GM19239 (cell line): ENCODE measurements at regions not wholly inside any gene's neighbourhood (a gene's known extent, or its start where the extent isn't known, plus 50 kb on each side); places are given as distances from the start of the nearest gene placed in this dataset.
"Not testable (repeated sequence)": the region's sequence is repeated elsewhere in the genome, so short reads cannot be mapped to it uniquely, and the experiment has no call there.

Experiments
- DNase-seq: peaks from one replicate; pipeline ENCODE4 v3.0.0; 2011; ENCODE audit warnings: low spot score; ENCODE audit not compliant: insufficient read length
- FAIRE-seq: peaks from 2 replicates; lab custom pipeline; 2011; peaks lifted over from hg19 to GRCh38; lab: Jason Lieb, UNC

DNA sequence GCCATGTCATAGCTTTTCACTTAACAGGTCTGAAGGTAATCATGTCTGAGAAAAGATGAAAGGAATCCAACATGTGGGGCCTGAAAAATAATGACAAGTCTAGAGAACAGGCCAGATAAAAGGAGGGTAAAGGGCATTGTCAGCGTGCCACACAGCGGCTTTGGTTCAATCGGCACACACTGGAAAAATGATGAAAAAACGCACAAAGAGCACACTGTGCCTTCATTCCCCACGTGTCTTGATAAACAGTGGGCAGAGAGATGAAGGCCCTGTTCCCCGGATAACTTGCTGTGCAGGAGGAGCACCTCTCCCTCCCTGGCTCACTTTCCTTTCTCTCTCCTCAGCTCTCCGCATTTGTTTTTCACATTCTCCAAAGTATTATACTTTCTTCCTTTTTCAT lies 766.3 kb downstream of the TDRD15 start:
- FAIRE-seq = no peak
- DNase-seq = no peak

DNA sequence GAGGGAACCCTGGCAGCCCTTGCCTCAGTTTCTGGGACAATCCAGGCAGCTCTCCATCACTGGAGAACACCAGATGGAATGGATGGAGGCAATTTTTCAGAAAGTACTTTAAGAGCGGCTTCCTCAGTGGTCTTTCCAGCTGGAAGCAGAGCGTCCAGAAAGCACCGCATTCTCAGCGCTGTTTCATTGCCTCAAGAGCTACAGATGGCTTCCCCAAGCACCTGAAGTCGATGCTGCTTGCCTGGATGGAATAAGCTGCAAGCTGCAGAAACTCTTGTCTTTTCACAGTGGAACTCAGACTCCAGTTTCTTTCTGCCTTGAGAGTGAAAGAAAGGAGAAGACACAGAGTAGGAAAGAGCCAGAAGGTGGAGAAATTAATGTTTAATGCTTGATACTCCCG lies 766.9 kb downstream of the TDRD15 start:
- no peak for FAIRE-seq
- DNase-seq = no peak

DNA sequence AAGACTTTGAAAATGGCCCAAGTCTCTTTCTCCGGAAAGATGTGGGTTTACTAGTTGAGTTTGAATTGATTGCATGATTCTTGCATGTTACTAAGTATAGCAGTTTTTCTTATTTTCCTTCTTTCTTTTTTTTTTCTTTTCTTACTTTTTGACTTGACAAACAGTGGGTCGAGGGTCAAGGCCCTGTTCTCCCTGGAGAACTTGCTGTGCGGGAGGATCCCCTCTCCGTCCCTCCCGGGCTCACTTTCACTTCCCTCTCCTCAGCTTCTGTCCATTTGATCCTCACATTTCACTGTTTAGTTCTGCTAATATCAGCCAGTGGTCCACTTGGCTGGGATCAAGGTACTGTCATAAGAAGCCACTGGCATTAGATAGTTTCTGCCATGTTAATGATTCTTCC lies 767.4 kb downstream of the TDRD15 start:
- FAIRE-seq = no peak
- DNase-seq = no peak

DNA sequence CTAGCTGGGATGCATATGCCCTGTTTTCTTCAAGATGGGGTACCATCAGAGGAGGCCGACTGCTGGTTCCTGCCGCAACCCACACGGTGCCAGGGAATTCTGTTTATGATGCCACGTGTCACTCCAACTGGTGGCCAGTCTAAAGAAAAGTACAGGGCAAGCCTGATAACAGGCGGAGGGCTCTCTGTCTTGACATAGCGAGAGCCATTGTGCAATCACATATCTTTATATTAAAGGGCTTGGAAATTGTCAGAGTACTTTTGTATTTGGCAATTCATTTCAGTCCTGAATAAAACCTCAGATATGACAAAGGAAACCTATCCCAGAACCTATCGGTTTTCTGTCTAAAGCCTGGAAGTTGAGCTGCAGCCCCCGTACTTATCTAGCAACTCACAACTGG lies 768.4 kb downstream of the TDRD15 start:
- FAIRE-seq = no peak
- DNase-seq = no peak

DNA sequence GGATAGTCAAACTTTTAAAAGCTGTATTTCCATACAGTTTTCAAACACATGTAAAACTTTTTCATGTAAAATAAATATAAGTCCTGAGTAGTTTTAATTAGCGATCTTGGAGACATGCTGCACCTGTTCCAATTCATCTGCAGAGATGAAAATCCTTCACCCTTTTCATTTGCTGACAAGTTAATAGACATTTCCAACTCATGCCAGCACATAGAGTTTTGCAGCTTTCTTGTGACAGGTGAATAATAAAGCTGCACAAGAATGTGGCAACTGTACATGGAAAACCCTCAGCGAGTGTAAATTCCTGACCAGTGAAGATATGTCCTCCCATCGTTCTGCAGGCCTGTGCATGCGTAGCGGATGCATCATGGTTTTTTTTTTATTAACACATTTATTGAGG lies 771.4 kb downstream of the TDRD15 start:
- no peak for DNase-seq
- FAIRE-seq = no peak

DNA sequence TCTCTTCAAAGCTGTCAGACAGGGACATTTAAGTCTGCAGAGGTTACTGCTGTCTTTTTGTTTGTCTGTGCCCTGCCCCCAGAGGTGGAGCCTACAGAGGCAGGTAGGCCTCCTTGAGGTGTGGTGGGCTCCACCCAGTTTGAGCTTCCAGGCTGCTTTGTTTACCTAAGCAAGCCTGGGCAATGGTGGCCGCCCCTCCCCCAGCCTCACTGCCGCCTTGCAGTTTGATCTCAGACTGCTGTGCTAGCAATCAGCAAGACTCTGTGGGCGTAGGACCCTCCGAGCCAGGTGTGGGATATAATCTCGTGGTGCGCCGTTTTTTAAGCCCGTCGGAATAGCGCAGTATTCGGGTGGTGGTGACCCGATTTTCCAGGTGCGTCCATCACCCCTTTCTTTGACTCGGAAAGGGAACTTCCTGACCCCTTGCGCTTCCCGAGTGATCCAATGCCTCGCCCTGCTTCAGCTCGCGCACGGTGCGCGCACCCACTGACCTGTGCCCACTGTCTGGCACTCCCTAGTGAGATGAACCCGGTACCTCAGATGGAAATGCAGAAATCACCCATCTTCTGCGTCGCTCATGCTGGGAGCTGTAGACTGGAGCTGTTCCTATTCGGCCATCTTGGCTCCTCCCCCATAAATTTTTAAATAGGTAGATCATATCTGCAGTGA lies 785.1 kb downstream of the TDRD15 start:
- not testable (repeated sequence) for FAIRE-seq, DNase-seq

DNA sequence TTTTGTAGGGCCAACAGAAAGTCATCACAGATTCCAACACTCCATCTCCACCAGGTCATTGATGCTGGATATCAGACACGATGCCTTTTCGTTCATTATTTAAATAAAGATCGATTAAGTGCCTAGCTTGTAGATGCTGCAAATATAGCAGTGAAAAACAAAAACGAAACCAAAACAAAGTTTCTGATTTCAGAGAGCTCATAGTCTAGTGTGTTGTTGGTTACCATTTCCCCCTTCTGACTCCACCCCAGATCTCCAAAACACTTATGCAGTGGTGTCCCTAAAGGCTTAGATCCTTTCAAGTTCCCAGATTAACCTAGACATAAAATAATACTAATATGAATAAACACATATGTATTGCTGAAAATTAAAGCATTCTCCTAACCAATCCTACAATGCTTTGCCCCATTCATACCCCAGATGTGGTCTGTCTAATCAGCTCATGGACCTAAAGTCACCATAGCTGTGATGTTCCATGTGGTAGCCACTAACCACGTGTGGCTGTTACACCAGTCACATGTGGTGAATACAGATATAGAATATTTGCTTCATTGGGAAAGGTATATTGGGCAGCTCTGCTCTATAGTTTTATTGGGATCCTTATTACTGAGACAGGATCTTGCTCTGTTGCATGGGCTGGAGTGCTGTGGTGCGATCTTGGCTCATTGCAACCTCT lies 787.2 kb downstream of the TDRD15 start:
- DNase-seq (no peak), FAIRE-seq (no peak)

DNA sequence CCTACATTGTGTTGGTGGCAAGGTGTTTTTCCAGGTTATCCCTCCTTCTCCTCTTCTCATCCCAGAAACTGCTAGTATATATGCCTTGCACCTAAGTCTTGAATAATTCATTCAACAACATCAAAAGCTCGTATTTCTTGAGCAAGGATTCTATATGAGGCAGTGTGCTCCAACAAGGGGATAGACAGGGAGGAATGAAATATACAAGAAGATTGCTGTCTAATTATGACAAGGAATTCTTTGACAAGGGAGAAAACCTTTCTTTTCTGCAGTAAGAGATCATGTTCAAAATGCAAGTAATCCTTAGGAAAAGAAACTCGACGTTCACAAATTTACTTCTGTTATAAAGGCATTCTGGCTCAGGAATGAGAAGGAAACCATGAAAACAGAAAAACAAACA lies 788.6 kb downstream of the TDRD15 start:
- DNase-seq = no peak
- no peak for FAIRE-seq

DNA sequence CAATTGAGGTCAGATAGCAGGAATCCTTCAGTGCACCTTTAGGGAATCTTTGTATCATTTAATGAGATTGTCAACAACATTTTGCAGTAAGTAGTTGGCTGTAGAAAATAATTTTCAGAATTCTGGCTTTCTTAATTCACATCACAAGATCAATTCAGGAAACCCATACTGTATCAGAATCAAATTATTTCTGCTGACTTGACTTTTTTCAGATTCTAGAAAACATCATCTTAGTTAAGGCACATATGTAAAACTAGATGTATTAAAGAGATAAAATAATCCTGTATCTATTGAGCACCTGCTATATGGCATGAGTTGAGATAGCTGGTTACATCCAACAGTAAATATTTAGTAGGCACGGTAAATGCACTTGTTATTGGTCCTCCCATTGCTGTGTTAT lies 791.4 kb downstream of the TDRD15 start:
- FAIRE-seq = no peak
- no peak for DNase-seq

DNA sequence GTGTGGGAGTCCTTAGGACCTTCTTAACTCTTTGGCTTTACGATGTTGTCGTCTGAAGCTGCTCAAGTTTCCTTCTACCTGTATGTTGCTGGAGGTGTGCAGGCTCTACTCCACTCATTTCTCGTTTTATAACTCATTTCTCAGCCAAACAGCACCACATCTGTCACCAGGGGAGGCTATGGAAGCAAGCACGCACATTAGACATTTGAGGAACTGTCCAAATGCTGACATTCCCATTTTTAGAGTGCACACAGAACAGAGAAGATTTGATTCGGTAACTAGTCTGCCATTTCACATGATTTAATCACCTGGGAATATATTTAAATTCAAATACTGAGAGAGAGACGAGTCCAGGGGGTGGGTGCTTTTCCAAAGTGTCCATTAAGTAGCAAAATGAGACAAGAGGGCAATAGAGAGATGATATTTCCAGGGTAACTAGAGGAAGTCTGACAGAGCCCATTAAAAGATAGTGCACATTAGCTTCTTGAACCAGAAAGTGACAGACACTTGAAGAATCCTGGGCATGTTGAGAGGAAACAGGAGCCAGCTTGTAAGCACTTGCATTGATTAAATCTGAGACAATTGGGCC lies 793.3 kb downstream of the TDRD15 start:
- FAIRE-seq (no peak), DNase-seq (no peak)

DNA sequence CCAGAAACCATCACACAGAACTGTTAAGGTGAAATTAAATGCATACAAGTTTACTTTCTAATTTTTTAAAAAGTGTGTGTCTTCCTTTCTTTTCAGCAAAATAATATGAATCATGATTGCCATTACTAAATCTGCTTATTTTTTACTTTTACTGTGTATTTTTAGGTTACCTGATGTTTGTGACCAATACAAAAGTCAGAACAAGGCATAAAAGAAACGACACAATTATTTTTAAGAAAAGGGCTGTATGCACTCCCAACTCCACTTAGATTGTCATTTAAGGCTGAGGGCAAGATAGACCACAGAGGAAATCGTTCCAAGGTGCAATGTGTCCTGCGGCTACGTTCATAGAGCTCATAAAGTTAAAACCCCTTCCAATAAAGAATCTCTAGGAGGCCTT lies 797.0 kb downstream of the TDRD15 start:
- FAIRE-seq = no peak
- no peak for DNase-seq

DNA sequence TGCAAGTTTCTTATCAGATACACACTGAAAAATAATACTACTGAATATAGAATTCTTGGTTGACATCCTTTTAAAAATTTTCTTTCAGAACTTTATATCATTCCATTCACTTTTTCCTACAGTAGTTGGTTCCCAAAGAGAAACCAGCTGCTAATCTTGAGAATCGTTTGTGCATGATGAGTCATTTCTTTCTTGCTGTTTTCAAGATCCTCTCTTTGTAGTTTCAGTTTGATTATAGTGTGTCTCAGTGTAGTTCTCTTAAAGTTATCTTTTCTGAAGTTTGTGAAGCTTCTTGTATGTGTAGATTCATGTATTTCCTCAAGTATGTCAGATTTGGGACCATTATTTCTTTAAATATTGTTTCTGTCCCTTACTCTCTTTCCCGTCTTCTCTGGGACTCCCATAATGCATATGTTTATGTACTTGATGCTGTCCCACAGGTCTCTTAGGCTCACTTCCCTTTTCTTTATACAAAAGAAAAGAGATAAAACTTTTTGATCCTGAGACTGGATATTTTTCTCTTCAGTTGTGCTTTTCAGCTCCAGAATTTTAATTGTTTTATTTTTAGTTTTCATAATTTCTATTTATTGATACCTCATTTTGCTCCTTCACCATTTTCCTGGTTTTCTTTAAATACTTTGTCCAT lies 801.0 kb downstream of the TDRD15 start:
- DNase-seq = no peak
- no peak for FAIRE-seq

DNA sequence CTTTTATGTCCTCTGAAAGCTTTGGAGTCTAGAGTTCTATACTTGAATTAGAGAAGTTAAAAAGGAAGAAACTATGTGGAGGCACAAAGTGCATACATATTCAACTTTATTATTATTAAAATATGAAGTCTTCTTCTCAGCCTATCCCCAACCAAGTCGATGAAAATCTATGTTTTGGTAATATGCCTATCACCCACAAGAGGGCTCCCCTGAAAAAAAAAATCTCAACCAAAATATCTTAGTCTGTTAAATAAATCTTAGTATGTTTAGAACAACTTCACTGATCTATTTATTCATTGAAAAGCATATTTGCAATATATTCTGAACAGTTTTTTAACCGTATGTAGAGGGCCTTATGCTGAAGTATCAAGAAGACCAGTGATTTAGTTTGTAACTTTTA lies 804.5 kb downstream of the TDRD15 start:
- DNase-seq = no peak

DNA sequence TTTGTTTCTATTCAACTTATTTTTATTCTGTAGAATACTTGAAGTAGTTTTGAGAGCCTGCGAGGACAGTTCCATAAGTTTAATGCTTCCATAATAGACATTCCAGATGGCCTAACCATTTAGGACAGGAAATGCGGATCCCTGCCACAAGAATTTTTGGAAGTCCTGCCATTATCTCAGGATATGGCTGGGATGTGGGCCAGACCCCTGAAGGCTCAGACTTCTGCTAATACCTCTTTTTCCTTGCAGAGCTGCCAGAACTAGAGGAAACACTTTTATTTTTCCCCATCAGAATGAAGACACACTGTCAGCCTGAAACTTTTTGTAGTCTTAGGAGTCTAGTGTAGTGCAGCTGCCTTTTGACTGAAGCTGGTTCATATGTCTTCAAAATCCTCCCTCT lies 806.5 kb downstream of the TDRD15 start:
- no peak for FAIRE-seq
- no peak for DNase-seq

More for the DNA sequence above, 804.5 kb downstream of the TDRD15 start:
- no peak for FAIRE-seq

DNA sequence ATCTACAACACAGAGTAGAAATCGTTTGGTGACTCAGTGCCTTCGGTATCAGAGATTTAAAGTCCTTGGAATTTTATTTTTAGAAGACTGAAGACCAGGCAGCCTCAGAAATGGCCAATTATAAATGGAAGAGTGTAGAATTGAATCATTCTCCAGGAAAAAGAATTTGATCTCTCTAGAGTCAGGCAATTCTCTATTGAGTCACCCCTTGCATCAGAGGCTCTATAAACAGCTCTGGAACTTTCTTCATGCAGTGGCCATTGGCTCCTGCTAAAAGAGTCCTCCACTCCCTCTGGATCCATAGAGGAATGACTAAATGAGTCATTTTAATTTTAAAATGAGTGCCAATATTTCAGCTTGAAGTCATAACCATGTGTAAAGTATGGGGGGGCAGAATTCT lies 816.2 kb downstream of the TDRD15 start:
- DNase-seq (no peak), FAIRE-seq (no peak)

DNA sequence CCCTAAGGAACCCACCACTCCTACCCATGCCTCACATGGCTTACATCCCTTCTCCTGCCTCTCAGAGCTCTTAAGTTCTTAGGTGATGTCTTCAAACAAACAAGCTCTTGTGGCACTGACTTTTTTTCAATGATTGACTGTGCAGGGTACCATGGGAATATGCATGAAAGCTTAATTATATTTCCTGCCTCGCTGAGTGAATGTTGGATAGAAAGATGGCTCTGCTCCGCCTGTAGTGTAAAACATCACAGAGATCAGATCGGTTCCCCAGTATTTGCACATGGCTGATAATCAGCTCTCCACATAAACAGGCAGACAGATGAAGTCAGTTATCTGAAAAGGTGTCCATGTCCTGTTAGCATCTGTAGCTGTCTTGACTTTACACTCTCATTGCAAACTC lies 820.8 kb downstream of the TDRD15 start:
- no peak for FAIRE-seq

DNA sequence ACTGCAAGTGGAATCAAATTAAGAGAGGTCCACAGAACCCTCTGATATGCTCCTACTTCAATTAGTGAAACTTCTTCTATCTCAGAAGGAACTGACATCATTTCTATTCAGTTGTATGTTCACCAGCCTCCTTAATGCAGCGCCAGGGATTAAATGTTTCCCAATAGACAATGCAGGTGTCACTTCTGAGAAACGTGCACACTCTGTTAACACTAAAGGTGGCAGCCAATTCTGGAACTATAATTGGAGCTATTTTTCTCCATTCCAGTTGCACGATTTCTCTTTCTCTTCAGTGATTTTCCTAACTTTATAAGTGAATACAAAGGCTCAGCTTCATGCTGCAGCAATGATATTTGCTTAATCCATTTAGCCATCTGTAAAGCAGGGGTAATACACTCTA lies 821.9 kb downstream of the TDRD15 start:
- DNase-seq = no peak
- no peak for FAIRE-seq

More for the DNA sequence above, 820.8 kb downstream of the TDRD15 start:
- no peak for DNase-seq

DNA sequence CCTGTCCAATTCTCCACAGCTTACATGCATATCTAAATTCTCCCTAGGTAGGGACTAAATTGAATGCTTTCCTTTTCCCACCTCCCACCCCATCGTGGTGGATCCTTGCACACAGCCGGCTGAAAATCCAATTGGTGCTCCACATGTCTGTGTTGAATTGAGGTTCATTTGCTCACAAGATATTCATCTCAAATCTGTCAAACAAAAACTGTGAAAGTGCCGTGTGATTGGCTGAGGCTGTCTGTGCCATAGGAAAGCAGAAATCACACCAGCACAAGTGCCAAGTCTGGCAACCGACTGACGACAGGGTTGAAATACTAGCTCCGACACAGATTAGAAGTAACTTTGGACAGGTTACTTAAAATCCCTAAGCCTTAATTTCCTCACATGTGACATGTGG lies 823.3 kb downstream of the TDRD15 start:
- FAIRE-seq (no peak), DNase-seq (no peak)

DNA sequence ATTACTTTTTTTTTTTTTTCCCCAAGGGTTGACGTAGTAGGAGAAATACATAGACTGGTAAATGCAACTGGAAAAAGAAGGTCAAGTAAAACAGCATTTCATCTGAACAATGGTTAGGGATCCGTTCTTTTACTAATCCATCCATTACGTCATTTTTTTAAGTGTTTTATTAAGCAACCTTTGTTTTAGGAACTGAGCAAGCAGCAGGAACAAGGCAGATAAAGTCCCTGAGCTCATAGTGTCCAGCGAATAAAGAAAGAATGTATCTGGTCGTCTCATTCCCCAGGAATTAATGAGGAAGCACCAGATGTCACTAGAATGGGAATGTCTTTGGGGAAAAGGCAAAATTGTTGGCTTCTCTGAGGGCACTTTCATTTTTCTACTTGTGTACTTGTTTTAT lies 842.4 kb downstream of the TDRD15 start:
- FAIRE-seq = no peak
- DNase-seq = no peak

DNA sequence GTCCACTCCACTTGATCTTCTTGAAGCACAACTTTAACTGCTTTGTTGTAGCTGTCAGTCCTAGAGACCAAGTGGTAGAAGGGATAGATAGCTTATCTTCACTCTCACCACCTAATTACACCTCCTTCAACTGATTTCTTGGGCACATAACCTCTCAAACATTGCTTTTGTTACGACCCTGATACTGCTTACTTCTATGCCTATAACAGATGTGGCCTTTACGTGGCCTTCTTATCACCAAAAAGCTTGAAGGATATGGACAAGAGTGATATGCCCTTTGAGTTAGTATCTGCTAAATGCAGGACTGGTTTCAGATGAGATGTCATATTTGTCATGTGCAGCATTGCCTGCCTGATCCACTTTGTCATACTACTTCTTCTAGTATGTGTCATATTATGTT lies 847.2 kb downstream of the TDRD15 start:
- DNase-seq (no peak), FAIRE-seq (no peak)

DNA sequence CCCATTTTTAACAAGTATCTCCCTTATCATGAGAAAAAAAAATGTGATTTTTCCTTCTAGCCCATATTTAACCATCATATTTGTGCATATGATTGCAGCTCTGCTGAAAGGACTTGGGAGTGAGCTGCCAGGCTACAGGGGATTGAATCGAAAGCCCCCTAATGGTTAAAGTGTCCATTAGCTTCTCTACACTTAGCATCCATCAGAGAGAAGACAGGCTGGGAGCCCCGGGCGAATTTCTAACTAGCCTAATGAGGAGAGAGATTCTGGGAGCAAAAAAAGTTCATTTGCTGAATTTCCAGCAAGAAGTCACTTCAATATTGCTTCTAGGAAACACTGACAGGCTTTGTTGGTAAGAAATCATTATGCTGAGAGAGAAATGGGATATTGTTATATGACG lies 848.8 kb downstream of the TDRD15 start:
- DNase-seq (no peak), FAIRE-seq (no peak)
